OCI-LY1 (cell line): ENCODE measurements at regions not wholly inside any gene's neighbourhood (a gene's known extent, or its start where the extent isn't known, plus 50 kb on each side); places are given as distances from the start of the nearest gene placed in this dataset.

Experiments used
- H2AFZ ChIP-seq: fragments of 200-600 bp; sonication (generic), shearing (Covaris generic); 2 replicates; pipeline ENCODE4 v1.6.0; 2014; ENCODE audit warnings: antibody characterized with exemption, mild to moderate bottlenecking, low read length
- H3F3A ChIP-seq: fragments of 200-600 bp; sonication (generic), shearing (Covaris generic); 2 replicates; pipeline ENCODE4 v1.6.0; 2014; ENCODE audit warnings: mild to moderate bottlenecking, antibody characterized with exemption, low read length, moderate library complexity; ENCODE audit not compliant: insufficient read depth
- H3K27ac ChIP-seq: fragments of 200-600 bp; sonication (generic); 2 replicates; pipeline ENCODE4 v1.5.1; 2014; ENCODE audit warnings: low read length, mixed run types, mild to moderate bottlenecking, low read depth; ENCODE audit not compliant: poor library complexity, severe bottlenecking
- H3K27me3 ChIP-seq: fragments of 200-600 bp; sonication (generic); 2 replicates; pipeline ENCODE4 v1.6.0; 2014; ENCODE audit warnings: antibody characterized with exemption, mild to moderate bottlenecking, low read length, moderate library complexity; ENCODE audit not compliant: insufficient read depth
- H3K36me3 ChIP-seq: fragments of 200-600 bp; sonication (generic); 2 replicates; pipeline ENCODE4 v1.6.1; 2014; ENCODE audit warnings: mild to moderate bottlenecking, antibody characterized with exemption, low read length, moderate library complexity, mixed read lengths; ENCODE audit not compliant: insufficient read depth
- H3K4me1 ChIP-seq: fragments of 200-600 bp; sonication (generic); 2 replicates; pipeline ENCODE4 v1.5.1; 2014; ENCODE audit warnings: mild to moderate bottlenecking, low read length, moderate library complexity; ENCODE audit not compliant: insufficient read depth, severe bottlenecking
- H3K4me2 ChIP-seq: fragments of 200-600 bp; sonication (generic), shearing (Covaris generic); 2 replicates; pipeline ENCODE4 v1.6.1; 2014; ENCODE audit warnings: low read length
- H3K4me3 ChIP-seq: fragments of 200-600 bp; sonication (generic); 2 replicates; pipeline ENCODE4 v1.5.1; 2014; ENCODE audit warnings: low read length, low read depth, mild to moderate bottlenecking, mixed read lengths; ENCODE audit not compliant: poor library complexity, severe bottlenecking
- H3K79me2 ChIP-seq: fragments of 200-600 bp; shearing (Covaris generic); 2 replicates; pipeline ENCODE4 v1.6.1; 2016; ENCODE audit warnings: mixed run types, low read length, mixed read lengths; ENCODE audit not compliant: insufficient read depth
- H3K9ac ChIP-seq: fragments of 200-600 bp; sonication (generic), shearing (Covaris generic); 2 replicates; pipeline ENCODE4 v1.6.1; 2014; ENCODE audit warnings: mild to moderate bottlenecking, low read length, mixed read lengths
- H3K9me2 ChIP-seq: fragments of 200-600 bp; sonication (generic), shearing (Covaris generic); 2 replicates; pipeline ENCODE4 v1.6.1; 2014; ENCODE audit warnings: low read depth, mild to moderate bottlenecking, low read length, mixed read lengths
- H3K9me3 ChIP-seq: fragments of 200-600 bp; shearing (Covaris generic); 2 replicates; pipeline ENCODE4 v1.6.1; 2014; ENCODE audit warnings: low read length, mixed read lengths
- H4K20me1 ChIP-seq: fragments of 200-600 bp; sonication (generic), shearing (Covaris generic); 2 replicates; pipeline ENCODE4 v1.6.0; 2016; ENCODE audit warnings: mild to moderate bottlenecking, low read length; ENCODE audit not compliant: insufficient read depth
- EZH2 ChIP-seq: fragments of 200-600 bp; sonication (generic), shearing (Covaris generic); IDR thresholded peaks from 2 replicates; pipeline ENCODE4 v1.8.0; 2017; ENCODE audit warnings: borderline replicate concordance, mixed run types, mild to moderate bottlenecking, antibody characterized with exemption, low read length, moderate library complexity, mixed read lengths
- TF ChIP-seq, protein P1 (sequence below): fragments of 200-600 bp; sonication (generic), shearing (Covaris generic); IDR thresholded peaks from 2 replicates; pipeline ENCODE4 v1.5.1; 2017; ENCODE audit warnings: mild to moderate bottlenecking, antibody characterized with exemption, low read length, moderate library complexity, mixed read lengths

DNA sequence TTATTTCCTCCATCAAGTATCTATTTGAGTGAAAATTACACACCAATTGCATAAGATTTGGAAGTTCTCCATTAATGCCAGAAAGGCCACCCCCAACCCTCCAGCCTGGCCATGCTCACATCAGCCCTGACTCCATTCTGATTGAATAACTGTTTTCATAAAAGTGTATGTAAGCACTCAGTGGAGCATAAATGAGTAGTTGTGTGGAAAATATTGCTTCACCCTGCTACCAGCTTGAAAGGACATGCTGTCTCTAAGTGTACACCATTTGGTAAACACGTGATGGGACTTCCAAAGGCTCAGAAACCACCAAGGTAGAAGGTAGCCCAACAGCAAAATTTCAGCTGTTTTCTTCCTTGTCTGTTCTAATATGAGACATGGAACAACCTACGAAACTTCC, 393.8 kb downstream of the ZNF385D start:
- Histone ChIP-seq H3K4me1 (no peaks in the 10 kb centered on the region), H3K9me3 (no peaks in the 10 kb centered on the region), H3K79me2 (no peaks in the 10 kb centered on the region), H4K20me1 (no peaks in the 10 kb centered on the region), H3F3A (no peaks in the 10 kb centered on the region), H3K4me3 (no peak overlapping the region), H2AFZ (no peak overlapping the region), H3K27ac (no peak overlapping the region), H3K4me2 (no peak overlapping the region), H3K9ac (no peak overlapping the region), H3K9me2 (no peaks in the 10 kb centered on the region), H3K36me3 (no peaks in the 10 kb centered on the region), H3K27me3 (no peaks in the 10 kb centered on the region)
- no peak for TF ChIP-seq EZH2
- TF ChIP-seq, protein P1, sequence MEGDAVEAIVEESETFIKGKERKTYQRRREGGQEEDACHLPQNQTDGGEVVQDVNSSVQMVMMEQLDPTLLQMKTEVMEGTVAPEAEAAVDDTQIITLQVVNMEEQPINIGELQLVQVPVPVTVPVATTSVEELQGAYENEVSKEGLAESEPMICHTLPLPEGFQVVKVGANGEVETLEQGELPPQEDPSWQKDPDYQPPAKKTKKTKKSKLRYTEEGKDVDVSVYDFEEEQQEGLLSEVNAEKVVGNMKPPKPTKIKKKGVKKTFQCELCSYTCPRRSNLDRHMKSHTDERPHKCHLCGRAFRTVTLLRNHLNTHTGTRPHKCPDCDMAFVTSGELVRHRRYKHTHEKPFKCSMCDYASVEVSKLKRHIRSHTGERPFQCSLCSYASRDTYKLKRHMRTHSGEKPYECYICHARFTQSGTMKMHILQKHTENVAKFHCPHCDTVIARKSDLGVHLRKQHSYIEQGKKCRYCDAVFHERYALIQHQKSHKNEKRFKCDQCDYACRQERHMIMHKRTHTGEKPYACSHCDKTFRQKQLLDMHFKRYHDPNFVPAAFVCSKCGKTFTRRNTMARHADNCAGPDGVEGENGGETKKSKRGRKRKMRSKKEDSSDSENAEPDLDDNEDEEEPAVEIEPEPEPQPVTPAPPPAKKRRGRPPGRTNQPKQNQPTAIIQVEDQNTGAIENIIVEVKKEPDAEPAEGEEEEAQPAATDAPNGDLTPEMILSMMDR, result no peak

DNA sequence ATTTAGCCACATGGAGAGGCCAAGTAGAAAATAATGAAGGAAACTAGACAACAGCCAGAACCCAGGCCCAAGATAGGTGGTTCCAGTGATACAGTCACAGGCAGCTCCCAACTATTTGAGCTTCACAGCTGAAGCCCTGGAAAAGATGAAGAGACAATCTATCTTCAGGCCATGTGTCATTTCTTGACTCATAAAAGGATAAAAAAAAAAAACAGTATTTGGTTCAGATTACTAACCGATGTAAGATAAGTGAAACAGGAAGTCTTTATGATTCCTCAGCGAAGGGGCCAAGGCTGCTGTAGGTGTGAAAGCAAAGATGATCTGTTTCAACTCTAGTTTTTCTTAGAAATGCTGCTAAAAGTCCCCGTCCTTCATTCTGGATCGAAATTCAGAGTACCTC, 394.6 kb downstream of the ZNF385D start:
- no peak overlapping the region for H3K4me2 ChIP-seq
- no peaks in the 10 kb centered on the region for H3F3A ChIP-seq
- H3K9ac ChIP-seq, result no peak overlapping the region
- H3K27ac ChIP-seq, result no peak overlapping the region
- H3K36me3 ChIP-seq, result no peaks in the 10 kb centered on the region
- H3K9me2 ChIP-seq, result no peaks in the 10 kb centered on the region
- no peak for TF ChIP-seq EZH2
- TF ChIP-seq, protein P1, result no peak
- H3K4me1 ChIP-seq, result no peaks in the 10 kb centered on the region
- no peaks in the 10 kb centered on the region for H3K79me2 ChIP-seq
- no peak overlapping the region for H3K4me3 ChIP-seq
- no peaks in the 10 kb centered on the region for H3K9me3 ChIP-seq
- no peak overlapping the region for H2AFZ ChIP-seq
- H4K20me1 ChIP-seq, result no peaks in the 10 kb centered on the region
- H3K27me3 ChIP-seq, result no peaks in the 10 kb centered on the region

DNA sequence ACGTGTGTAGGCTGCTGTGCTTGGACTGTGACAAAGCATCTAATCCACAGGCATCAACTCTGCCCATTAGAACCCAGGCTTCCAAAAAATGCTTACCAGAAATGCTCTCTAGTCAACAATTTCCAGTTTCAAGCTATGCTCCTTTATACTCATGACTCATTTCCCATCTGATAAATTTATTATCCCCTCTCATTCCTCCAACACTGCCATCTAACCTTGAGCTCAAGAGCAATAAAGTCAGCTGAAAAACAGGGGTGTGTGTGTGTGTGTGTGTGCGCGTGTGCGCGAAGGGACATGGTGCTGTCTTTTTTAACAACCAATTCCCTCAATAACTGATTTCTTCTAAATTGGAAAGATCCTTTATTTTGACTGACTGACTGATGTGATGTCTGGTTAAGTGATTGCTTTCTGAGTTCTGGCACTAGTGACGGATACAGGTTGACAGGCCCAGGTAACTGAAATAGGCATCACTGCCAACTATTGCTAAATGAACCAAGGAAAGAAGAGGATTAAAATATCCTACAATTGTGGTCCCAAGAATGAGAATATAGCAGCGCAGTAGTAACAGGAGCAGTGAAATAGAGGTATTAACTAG, 405.5 kb downstream of the ZNF385D start:
- no peak overlapping the region for H2AFZ ChIP-seq
- H3K4me3 ChIP-seq, result no peak overlapping the region
- H3K27ac ChIP-seq, result no peak overlapping the region
- no peaks in the 10 kb centered on the region for H3K79me2 ChIP-seq
- no peaks in the 10 kb centered on the region for H4K20me1 ChIP-seq
- H3K9ac ChIP-seq, result no peak overlapping the region
- H3K9me3 ChIP-seq, result no peaks in the 10 kb centered on the region
- no peak overlapping the region for H3K4me2 ChIP-seq
- H3K9me2 ChIP-seq, result no peaks in the 10 kb centered on the region
- H3K4me1 ChIP-seq, result no peaks in the 10 kb centered on the region
- no peaks in the 10 kb centered on the region for H3K27me3 ChIP-seq
- no peaks in the 10 kb centered on the region for H3F3A ChIP-seq
- H3K36me3 ChIP-seq, result no peaks in the 10 kb centered on the region
- TF ChIP-seq, protein P1, result no peak
- no peak for TF ChIP-seq EZH2
